Keratinocyte (primary cell): ENCODE measurements at regions not wholly inside any gene's neighbourhood (a gene's known extent, or its start where the extent isn't known, plus 50 kb on each side); places are given as distances from the start of the nearest gene placed in this dataset.

Experiments
- DNase-seq: peaks from one replicate; pipeline ENCODE4 v3.0.0-alpha.2; 2011; ENCODE audit warnings: low read depth, missing footprints, low spot score
- FAIRE-seq: peaks from 2 replicates; lab custom pipeline; 2011; peaks lifted over from hg19 to GRCh38; lab: Jason Lieb, UNC
- H2AFZ ChIP-seq: 2 replicates; pipeline ENCODE4 v1.6.0; 2012; ENCODE audit warnings: low read length, control low read depth, inconsistent platforms; ENCODE audit not compliant: control insufficient read depth
- H3K27ac ChIP-seq: 2 replicates; pipeline ENCODE4 v1.5.1; 2011; ENCODE audit warnings: low read length; ENCODE audit not compliant: control insufficient read depth, insufficient read depth
- H3K27me3 ChIP-seq: 3 replicates; pipeline ENCODE4 v1.6.0; 2011; ENCODE audit warnings: low read length; ENCODE audit not compliant: control insufficient read depth, insufficient read depth; ENCODE audit errors: extremely low read depth
- H3K36me3 ChIP-seq, 2 experiments: 2 replicates in 1 of 2; 3 replicates in 1 of 2; pipeline ENCODE4 v1.5.1; 2011; ENCODE audit warnings: low read length in 2 of 2, mild to moderate bottlenecking in 1 of 2; ENCODE audit not compliant: control insufficient read depth in 2 of 2, insufficient read depth in 2 of 2; ENCODE audit errors: extremely low read depth in 1 of 2
- H3K4me1 ChIP-seq: 3 replicates; pipeline ENCODE4 v1.5.1; 2011; ENCODE audit warnings: low read length; ENCODE audit not compliant: control insufficient read depth, insufficient read depth; ENCODE audit errors: extremely low read depth
- H3K4me2 ChIP-seq: 3 replicates; pipeline ENCODE4 v1.6.0; 2011; ENCODE audit warnings: low read depth, low read length; ENCODE audit not compliant: control insufficient read depth, insufficient read depth; ENCODE audit errors: extremely low read depth
- H3K4me3 ChIP-seq, 3 experiments: fragments of 200-600 bp in 1 of 3; sonication (generic) in 1 of 3; 2 replicates in 2 of 3; 3 replicates in 1 of 3; pipeline ENCODE4 v1.5.1; 2011 to 2016; ENCODE audit warnings: low read length in 3 of 3, mild to moderate bottlenecking in 3 of 3, control low read depth in 2 of 3, inconsistent platforms in 1 of 3, low read depth in 1 of 3, mixed read lengths in 1 of 3, mixed run types in 1 of 3, moderate library complexity in 1 of 3; ENCODE audit not compliant: control insufficient read depth in 2 of 3, insufficient read depth in 2 of 3; ENCODE audit errors: extremely low read depth in 1 of 3
- H3K79me2 ChIP-seq: 2 replicates; pipeline ENCODE4 v1.6.0; 2012; ENCODE audit warnings: low read length; ENCODE audit not compliant: control insufficient read depth, insufficient read depth
- H3K9ac ChIP-seq: 3 replicates; pipeline ENCODE4 v1.6.0; 2011; ENCODE audit warnings: low read length; ENCODE audit not compliant: control insufficient read depth, insufficient read depth; ENCODE audit errors: extremely low read depth
- H3K9me1 ChIP-seq: 3 replicates; pipeline ENCODE4 v1.6.0; 2011; ENCODE audit warnings: low read length; ENCODE audit not compliant: control insufficient read depth, insufficient read depth; ENCODE audit errors: extremely low read depth
- H3K9me3 ChIP-seq: 2 replicates; pipeline ENCODE4 v1.5.1; 2012; ENCODE audit warnings: low read depth, low read length; ENCODE audit not compliant: control insufficient read depth
- H4K20me1 ChIP-seq: 3 replicates; pipeline ENCODE4 v1.6.0; 2011; ENCODE audit warnings: low read length; ENCODE audit not compliant: control insufficient read depth, insufficient read depth; ENCODE audit errors: extremely low read depth
- EZH2 ChIP-seq: IDR thresholded peaks from one replicate; pipeline ENCODE4 v1.6.1; 2012; ENCODE audit warnings: inconsistent platforms, mild to moderate bottlenecking, low read length, moderate library complexity
- dilution Hi-C: fragments of 300-500 bp; cut with MboI; formaldehyde crosslinking; loops from one replicate; pipeline ENCODE4 v1.7.0; 2020; ENCODE audit warnings: low sequenced_read_pairs; ENCODE audit not compliant: extremely low pct_ligation_motif_present
- TF ChIP-seq, protein P1 (sequence below), 3 experiments: IDR thresholded peaks in 1 of 3; conservative IDR thresholded peaks in 1 of 3; optimal IDR thresholded peaks in 1 of 3; 2 replicates in 2 of 3; 3 replicates in 1 of 3; pipeline versions ENCODE3 to v1.5.1; 2011; ENCODE audit warnings: low read length in 3 of 3, mild to moderate bottlenecking in 3 of 3, moderate library complexity in 2 of 3, control low read depth in 1 of 3, inconsistent platforms in 1 of 3; ENCODE audit not compliant: insufficient read depth in 2 of 3; ENCODE audit errors: extremely low read depth in 1 of 3

DNA sequence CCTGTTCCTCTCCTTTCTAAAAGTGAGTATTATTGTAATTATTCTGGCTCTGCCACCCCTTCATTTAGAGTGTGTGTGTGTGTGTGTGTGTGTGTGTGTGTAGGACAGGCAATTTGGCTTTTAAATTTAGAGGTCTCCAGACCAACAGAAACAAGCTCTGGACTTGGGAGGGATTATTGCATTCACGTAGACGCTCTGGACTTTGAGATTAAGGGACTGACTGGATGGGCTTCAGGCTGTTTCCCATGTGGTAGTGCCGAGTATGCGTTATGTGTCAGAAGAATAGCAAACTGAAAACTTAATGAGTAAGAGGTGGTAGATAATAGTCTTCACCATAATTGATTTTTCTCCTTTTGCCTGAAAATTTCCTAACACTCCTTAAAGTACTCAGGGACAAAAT lies 281.9 kb downstream of the USP25 start:
- Histone ChIP-seq H3K4me1 (no peaks in the 10 kb centered on the region), H3K9me3 (no peaks in the 10 kb centered on the region), H3K79me2 (no peaks in the 10 kb centered on the region), H3K4me3 (no peak overlapping the region), H3K27ac (no peak overlapping the region), H3K9me1 (no peaks in the 10 kb centered on the region), H3K9ac (no peak overlapping the region), H3K27me3 (no peaks in the 10 kb centered on the region), H4K20me1 (no peaks in the 10 kb centered on the region), H2AFZ (no peak overlapping the region), H3K36me3 (no peaks in the 10 kb centered on the region), H3K4me2 (no peak overlapping the region)
- TF ChIP-seq EZH2: no peak
- DNase-seq (no peak), FAIRE-seq (no peak)
- dilution Hi-C loops: no loop called here

DNA sequence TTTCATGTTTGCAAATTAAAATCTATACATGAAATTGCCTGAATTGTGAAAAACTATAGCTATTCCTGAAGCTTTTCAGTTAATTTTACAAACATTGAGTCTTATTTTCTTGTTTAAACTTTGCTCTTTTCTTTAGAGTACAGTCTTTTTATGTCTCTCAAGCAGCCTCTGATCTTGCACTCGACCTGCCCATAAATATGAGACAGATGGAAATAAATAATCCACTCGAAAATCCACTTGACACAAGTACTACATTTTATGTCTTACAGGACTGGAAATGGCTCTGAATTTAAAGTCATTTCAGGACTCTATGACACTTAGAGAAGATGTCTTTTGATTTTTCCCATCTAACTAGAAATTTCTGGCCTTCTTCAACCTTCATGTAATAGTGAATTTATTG lies 283.8 kb downstream of the USP25 start:
- Histone ChIP-seq H3K27me3 (no peaks in the 10 kb centered on the region), H2AFZ (no peak overlapping the region), H3K79me2 (no peaks in the 10 kb centered on the region), H4K20me1 (no peaks in the 10 kb centered on the region), H3K27ac (no peak overlapping the region), H3K4me1 (no peaks in the 10 kb centered on the region), H3K4me3 (no peak overlapping the region), H3K9me1 (no peaks in the 10 kb centered on the region), H3K4me2 (no peak overlapping the region), H3K36me3 (no peaks in the 10 kb centered on the region), H3K9me3 (no peaks in the 10 kb centered on the region), H3K9ac (no peak overlapping the region)
- TF ChIP-seq, protein P1, sequence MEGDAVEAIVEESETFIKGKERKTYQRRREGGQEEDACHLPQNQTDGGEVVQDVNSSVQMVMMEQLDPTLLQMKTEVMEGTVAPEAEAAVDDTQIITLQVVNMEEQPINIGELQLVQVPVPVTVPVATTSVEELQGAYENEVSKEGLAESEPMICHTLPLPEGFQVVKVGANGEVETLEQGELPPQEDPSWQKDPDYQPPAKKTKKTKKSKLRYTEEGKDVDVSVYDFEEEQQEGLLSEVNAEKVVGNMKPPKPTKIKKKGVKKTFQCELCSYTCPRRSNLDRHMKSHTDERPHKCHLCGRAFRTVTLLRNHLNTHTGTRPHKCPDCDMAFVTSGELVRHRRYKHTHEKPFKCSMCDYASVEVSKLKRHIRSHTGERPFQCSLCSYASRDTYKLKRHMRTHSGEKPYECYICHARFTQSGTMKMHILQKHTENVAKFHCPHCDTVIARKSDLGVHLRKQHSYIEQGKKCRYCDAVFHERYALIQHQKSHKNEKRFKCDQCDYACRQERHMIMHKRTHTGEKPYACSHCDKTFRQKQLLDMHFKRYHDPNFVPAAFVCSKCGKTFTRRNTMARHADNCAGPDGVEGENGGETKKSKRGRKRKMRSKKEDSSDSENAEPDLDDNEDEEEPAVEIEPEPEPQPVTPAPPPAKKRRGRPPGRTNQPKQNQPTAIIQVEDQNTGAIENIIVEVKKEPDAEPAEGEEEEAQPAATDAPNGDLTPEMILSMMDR (optimal IDR thresholded peaks at IDR 0.05 in 1 of 3, IDR thresholded peaks at IDR 0.05 in 1 of 3, conservative IDR thresholded peaks at IDR 0.05 in 1 of 3; ENCODE audit: extremely low read depth in 1 of 3, insufficient read depth in 2 of 3, low read length in 3 of 3): no peak
- TF ChIP-seq EZH2: no peak
- dilution Hi-C loops: no loop called here
- FAIRE-seq (no peak), DNase-seq (no peak)

DNA sequence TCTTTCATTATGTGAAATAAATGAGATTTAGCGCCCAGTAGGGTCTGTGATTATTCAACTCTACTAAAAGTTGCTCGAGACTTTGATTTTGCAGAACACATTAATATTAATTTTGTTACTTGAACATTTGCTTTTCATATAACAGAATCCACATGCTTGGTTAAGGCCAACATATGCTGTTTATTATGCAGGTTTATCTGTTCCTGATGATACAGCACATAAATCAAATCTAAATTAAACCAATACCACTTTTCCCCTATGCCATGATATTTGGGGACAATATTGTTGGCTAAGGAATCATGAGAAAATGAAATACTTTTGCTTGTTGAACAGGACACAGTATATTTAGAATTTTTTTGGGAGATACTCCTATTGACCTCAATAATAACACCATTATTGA lies 291.1 kb downstream of the USP25 start:
- TF ChIP-seq, protein P1 (optimal IDR thresholded peaks at IDR 0.05 in 1 of 3, IDR thresholded peaks at IDR 0.05 in 1 of 3, conservative IDR thresholded peaks at IDR 0.05 in 1 of 3; ENCODE audit: extremely low read depth in 1 of 3, insufficient read depth in 2 of 3, low read length in 3 of 3): no peak
- TF ChIP-seq EZH2: no peak
- dilution Hi-C loops: no loop called here
- DNase-seq (no peak), FAIRE-seq (no peak)
- H3K9me1 ChIP-seq: no peaks in the 10 kb centered on the region
- no peaks in the 10 kb centered on the region for H3K79me2 ChIP-seq
- no peaks in the 10 kb centered on the region for H3K4me1 ChIP-seq
- no peaks in the 10 kb centered on the region for H3K36me3 ChIP-seq
- no peak overlapping the region for H3K27ac ChIP-seq
- H3K4me3 ChIP-seq: no peak overlapping the region
- H4K20me1 ChIP-seq: no peaks in the 10 kb centered on the region
- H3K9ac ChIP-seq: no peak overlapping the region
- no peak overlapping the region for H3K4me2 ChIP-seq
- no peak overlapping the region for H2AFZ ChIP-seq
- no peaks in the 10 kb centered on the region for H3K9me3 ChIP-seq
- H3K27me3 ChIP-seq: no peaks in the 10 kb centered on the region
